GM10266 (cell line): ENCODE measurements at regions not wholly inside any gene's neighbourhood (a gene's known extent, or its start where the extent isn't known, plus 50 kb on each side); places are given as distances from the start of the nearest gene placed in this dataset.

Source experiments
- DNase-seq: peaks from one replicate; pipeline ENCODE4 v3.0.0; 2012; ENCODE audit errors: extremely low spot score
- TF ChIP-seq, protein P1 (sequence below): IDR thresholded peaks from 2 replicates; pipeline ENCODE4 v1.5.1; 2012; ENCODE audit warnings: mild to moderate bottlenecking, low read depth; ENCODE audit not compliant: control insufficient read depth, insufficient read depth; ENCODE audit errors: missing control alignments

GRCh38 chr17:36824678-36825101 is 112.6 kb upstream of the LHX1 start:
- TF ChIP-seq, protein P1, sequence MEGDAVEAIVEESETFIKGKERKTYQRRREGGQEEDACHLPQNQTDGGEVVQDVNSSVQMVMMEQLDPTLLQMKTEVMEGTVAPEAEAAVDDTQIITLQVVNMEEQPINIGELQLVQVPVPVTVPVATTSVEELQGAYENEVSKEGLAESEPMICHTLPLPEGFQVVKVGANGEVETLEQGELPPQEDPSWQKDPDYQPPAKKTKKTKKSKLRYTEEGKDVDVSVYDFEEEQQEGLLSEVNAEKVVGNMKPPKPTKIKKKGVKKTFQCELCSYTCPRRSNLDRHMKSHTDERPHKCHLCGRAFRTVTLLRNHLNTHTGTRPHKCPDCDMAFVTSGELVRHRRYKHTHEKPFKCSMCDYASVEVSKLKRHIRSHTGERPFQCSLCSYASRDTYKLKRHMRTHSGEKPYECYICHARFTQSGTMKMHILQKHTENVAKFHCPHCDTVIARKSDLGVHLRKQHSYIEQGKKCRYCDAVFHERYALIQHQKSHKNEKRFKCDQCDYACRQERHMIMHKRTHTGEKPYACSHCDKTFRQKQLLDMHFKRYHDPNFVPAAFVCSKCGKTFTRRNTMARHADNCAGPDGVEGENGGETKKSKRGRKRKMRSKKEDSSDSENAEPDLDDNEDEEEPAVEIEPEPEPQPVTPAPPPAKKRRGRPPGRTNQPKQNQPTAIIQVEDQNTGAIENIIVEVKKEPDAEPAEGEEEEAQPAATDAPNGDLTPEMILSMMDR: no peak
- no peak for DNase-seq

DNA sequence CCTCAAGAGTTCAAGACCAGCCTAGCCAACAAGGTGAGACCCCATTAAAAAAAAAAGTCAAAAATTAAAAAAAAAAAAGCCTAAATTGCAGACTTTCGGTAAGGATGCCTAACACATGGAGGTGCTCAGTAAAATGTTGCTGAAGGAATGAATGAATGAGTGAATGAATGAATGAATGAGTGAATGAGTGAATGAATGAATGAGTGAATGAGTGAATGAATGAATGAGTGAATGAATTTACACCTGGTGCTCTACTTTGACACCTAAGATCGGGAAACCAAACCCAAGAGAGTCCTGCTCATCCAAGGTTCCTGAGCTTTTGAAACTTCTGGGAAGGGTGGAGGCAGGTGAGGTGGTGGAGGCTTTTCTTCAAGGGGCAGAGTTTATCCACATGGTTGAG is 112.2 kb upstream of the LHX1 start:
- no peak for DNase-seq
- TF ChIP-seq, protein P1: no peak

- no peak for DNase-seq
- TF ChIP-seq, protein P1: no peak
Observed at GRCh38 chr17:36825521-36825920, 111.8 kb upstream of the LHX1 start.

DNA sequence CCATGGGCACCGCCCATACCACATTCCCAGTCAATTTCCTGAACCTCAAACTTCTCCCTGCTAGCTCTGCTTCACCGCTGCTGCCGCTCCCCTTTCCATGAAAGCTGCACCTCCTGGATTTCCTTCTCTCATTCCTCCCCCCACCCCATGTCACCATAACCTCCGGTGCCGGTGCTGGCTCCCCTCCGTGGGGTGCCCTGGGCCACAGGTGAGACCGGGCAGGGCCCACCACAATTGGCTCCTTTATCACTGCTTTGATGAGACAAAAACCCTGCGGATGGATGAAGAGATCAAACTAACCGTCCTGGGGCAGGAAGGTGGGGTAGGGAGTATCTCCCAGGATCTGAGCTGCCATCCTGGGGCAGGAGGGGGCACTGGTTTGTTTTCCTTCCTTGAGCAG is 111.3 kb upstream of the LHX1 start:
- TF ChIP-seq, protein P1: no peak
- DNase-seq: no peak

GRCh38 chr17:36827081-36827480 is 110.2 kb upstream of the LHX1 start:
- TF ChIP-seq, protein P1: no peak
- no peak for DNase-seq

DNA sequence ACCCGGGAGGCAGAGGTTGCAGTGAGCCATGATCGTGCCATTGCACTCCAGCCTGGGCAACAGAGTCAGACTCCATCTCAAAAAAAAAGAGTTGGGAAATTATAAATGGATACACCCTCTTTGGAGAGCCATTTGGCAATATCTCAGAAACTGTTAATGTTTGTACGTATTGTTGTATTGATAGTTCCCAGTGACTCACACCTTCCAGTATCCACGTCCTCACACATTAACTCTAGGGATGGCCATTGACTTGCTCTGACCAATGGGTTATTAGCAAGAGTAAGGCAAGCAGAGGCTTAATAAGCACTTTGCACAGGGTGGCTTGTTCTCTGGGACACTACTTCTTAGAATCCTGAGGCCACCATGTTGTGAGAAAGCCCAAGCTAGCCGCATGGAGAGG is 107.6 kb upstream of the LHX1 start:
- DNase-seq: no peak

GRCh38 chr17:36833279-36833678 is 104.0 kb upstream of the LHX1 start:
- no peak for DNase-seq
- TF ChIP-seq, protein P1: no peak

More for the DNA sequence above, 107.6 kb upstream of the LHX1 start:
- TF ChIP-seq, protein P1: no peak
